Stimulated activated CD8-positive, alpha-beta memory T cell treated with anti-CD3 and anti-CD28 coated beads, Interleukin-7, amount 100 ng/mL, for 4 hours (primary cell): ENCODE measurements at regions not wholly inside any gene's neighbourhood (a gene's known extent, or its start where the extent isn't known, plus 50 kb on each side); places are given as distances from the start of the nearest gene placed in this dataset.

Experiments
- DNase-seq, 2 donors: peaks; one replicate each; pipeline ENCODE4 v3.0.0-alpha.2; 2020; ENCODE audit warnings: low read depth in 2 of 2

DNA sequence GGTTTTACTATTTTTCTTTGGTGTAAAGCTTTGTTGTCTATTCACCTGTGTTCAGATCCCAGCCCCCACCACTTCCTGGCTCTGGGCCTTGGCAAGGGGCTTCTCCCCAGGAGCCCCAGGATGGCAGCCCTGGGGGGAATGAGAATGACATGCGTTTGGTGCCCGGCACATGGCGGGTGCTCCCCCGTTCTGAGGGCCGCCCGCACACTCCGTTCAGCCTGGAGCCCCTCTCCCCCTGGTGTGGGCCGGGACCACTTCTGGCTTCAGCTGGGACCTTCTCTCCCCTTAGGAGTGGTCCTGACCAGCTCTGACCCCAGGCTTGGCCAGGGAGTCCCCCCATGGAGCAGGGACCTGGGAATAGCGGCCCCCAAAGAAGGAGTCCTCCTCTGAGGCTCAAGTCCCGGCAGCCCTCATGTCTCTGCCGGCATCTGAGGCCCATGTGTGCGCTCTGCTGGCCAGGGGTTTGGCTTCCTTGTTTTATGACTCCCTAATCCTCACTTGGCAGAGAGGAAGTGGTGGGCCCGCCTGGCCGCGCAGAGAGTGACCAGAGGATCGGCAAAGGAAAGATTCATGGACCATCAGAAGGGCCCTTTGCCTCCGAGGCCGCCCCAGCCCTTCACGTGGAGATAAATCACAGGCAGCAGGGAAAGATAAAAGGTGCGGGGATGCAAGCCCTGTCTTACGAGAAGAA, 57.0 kb upstream of the LMX1B start:
- no peak for DNase-seq

DNA sequence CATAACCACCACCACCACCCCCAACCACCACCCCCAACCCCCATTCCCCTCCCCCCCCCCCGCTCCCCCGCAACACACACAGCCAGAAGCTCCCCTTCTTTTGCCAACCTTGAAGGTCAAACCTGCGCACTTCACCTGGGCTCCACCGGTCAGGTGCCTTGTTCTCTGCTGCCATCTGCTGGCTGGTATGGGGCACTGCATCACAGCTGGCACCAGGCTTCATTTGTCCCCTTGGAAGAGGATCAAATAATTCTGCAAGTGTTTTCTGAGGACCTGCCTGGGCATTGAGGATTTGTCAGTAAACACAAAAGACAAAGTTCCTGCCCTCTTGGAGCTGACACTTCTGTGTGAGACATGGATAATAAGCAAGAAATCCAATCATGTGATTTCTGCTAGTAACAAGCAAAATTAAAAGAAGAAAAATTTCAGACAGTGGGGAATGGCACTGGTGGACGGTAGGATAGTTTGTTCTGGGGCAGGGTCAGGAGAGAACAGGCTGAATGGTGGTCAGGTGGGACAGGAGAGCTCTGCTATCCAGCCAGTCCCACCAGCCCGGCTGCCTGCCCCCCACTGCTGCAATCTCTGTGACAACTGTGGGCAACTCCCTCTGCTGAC, 55.6 kb upstream of the LMX1B start:
- DNase-seq, result peak; percentile 28 to 38

DNA sequence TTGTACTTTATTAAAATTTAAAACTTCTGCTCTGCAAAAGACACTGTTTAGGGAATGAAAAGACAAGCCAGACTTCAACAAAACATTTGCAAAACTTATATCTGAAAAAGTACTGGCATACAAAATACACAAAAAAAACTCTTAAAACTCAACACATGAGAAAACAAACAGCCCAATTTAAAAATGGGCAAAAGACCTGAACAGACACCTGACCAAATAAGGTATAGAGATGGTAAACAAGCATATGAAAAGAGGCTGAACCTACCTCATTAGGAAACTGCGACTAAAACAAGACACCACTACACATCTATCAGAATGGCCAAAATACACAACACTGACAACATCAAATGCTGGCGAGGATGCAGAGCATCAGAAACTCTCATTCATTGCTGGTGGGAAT, 54.4 kb upstream of the LMX1B start:
- no peak for DNase-seq

DNA sequence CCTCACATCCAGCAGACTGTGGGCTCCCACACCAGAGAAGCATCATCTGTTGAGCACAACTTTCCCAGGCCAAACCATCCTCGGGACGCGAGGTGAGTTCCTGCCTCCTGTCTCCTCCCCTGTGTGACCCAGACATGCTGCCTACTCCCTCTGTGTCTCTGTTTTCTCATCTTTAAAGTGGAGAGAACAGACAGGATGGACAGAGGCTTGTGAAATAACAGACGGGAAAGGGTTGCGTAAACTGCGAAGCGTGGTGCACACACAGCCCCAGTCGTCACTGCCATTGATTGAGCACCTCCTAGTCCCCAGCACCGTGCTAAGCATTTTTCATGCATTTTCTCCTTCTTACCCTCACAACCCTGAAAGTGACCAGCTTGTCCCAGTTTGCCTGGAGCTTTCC, 52.1 kb upstream of the LMX1B start:
- DNase-seq, result no peak

DNA sequence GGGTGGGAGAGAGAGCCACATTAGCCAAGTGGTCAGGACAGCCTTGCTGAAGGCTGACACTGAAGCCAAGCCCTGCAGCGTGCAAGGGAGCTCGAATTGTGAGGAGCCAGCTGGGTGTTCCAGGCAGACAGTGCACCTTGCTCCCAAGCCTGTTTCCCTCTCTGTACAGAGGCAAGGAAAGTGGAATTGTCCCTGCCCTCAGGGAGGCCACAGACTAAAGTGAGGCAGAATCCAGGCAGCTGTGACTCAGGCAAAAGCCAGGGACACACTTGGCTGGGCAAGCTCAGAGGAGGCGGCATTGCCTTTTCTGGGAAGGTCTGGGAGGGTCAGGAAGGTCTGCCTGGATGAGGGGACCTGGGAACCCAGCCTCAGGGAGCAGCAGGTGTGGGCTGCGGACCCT, 50.2 kb upstream of the LMX1B start:
- DNase-seq, result no peak
